GM12865 (cell line): ENCODE measurements at regions not wholly inside any gene's neighbourhood (a gene's known extent, or its start where the extent isn't known, plus 50 kb on each side); places are given as distances from the start of the nearest gene placed in this dataset.
"Not testable (repeated sequence)": the region's sequence is repeated elsewhere in the genome, so short reads cannot be mapped to it uniquely, and the experiment has no call there.

ENCODE experiments used
- DNase-seq: peaks from one replicate; pipeline ENCODE4 v3.0.0; 2010; ENCODE audit warnings: low read depth
- H3K4me3 ChIP-seq: 2 replicates; pipeline ENCODE4 v1.5.1; 2011; ENCODE audit warnings: mild to moderate bottlenecking, low read depth, low read length, control low read depth
- TF ChIP-seq, protein P1 (sequence below): IDR thresholded peaks from 2 replicates; pipeline ENCODE4 v1.5.1; 2011; ENCODE audit warnings: low read length, control low read depth, low read depth, inconsistent platforms; ENCODE audit not compliant: insufficient read depth; ENCODE audit errors: missing control alignments

DNA sequence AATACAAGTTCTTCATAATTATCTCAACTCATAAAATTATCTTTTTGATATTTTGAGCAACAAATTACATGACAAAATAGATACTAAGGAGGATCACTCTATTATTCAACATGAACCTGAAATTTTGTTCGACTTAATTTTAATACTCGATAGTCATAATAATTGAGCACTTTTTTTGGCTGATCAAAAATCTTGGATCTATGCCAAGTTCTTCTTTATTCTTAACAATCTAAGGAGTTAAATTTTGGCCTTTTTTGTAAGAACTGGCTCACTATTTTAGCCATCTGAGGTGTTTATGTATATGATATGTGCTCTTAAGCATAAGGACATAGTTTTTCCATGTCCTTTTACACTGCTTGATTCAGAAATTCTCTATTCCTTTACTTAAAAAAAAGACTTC is 996.1 kb upstream of the COX7C start:
- DNase-seq: no peak
- no peak overlapping the region for H3K4me3 ChIP-seq
- TF ChIP-seq, protein P1, sequence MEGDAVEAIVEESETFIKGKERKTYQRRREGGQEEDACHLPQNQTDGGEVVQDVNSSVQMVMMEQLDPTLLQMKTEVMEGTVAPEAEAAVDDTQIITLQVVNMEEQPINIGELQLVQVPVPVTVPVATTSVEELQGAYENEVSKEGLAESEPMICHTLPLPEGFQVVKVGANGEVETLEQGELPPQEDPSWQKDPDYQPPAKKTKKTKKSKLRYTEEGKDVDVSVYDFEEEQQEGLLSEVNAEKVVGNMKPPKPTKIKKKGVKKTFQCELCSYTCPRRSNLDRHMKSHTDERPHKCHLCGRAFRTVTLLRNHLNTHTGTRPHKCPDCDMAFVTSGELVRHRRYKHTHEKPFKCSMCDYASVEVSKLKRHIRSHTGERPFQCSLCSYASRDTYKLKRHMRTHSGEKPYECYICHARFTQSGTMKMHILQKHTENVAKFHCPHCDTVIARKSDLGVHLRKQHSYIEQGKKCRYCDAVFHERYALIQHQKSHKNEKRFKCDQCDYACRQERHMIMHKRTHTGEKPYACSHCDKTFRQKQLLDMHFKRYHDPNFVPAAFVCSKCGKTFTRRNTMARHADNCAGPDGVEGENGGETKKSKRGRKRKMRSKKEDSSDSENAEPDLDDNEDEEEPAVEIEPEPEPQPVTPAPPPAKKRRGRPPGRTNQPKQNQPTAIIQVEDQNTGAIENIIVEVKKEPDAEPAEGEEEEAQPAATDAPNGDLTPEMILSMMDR: no peak

GRCh38 chr5:85628153-85628552 is 989.6 kb upstream of the COX7C start:
- no peak overlapping the region for H3K4me3 ChIP-seq
- TF ChIP-seq, protein P1: no peak
- DNase-seq: no peak

- H3K4me3 ChIP-seq, DNase-seq: not testable (repeated sequence)
Measured at GRCh38 chr5:85638495-85639125, 979.1 kb upstream of the COX7C start.

DNA sequence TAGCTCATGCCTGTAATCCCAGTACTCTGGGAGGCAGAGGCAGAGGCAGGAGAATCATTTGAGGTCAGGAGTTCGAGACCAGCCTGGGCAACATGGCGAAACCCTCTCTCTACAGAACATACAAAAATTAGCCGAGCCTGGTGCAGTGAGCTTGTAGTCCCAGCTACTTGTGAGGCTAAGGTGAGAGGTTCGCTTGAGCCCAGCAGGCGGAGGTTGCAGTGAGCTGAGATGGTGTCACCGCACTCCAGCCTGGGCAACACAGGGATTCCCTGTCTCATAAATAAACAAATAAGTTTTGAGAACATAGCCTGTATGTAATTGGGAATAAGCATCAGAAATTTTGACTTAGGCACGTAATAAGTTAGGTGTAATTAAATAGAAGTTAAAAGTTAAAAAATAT is 971.7 kb upstream of the COX7C start:
- DNase-seq: no peak
- TF ChIP-seq, protein P1: no peak
- no peak overlapping the region for H3K4me3 ChIP-seq

- H3K4me3 ChIP-seq: no peak overlapping the region
- no peak for DNase-seq
- TF ChIP-seq, protein P1: no peak
Measured at GRCh38 chr5:85646641-85647040, 971.1 kb upstream of the COX7C start.

GRCh38 chr5:85647349-85648127 is 970.2 kb upstream of the COX7C start:
- H3K4me3 ChIP-seq: no peak overlapping the region
- TF ChIP-seq, protein P1: no peak
- DNase-seq: no peak

GRCh38 chr5:85648495-85648894 is 969.2 kb upstream of the COX7C start:
- TF ChIP-seq, protein P1: no peak
- no peak overlapping the region for H3K4me3 ChIP-seq
- no peak for DNase-seq
